Peyer's patch (tissue), 4 donors: ENCODE measurements at regions not wholly inside any gene's neighbourhood (a gene's known extent, or its start where the extent isn't known, plus 50 kb on each side); places are given as distances from the start of the nearest gene placed in this dataset.

Source experiments
- DNase-seq, 3 donors: peaks; one replicate each; pipeline ENCODE4 v3.0.0-alpha.2; 2017 to 2019
- H3K27ac ChIP-seq, 4 donors: fragments of 200-600 bp; sonication (generic); one replicate each; pipeline ENCODE4 v1.5.1; 2016 to 2019
- H3K27me3 ChIP-seq, 2 donors: fragments of 200-600 bp; sonication (generic); one replicate each; pipeline ENCODE4 v1.5.1; 2019
- H3K36me3 ChIP-seq, 3 donors: fragments of 200-600 bp; sonication (generic); one replicate each; pipeline ENCODE4 v1.5.1; 2016 to 2019
- H3K4me1 ChIP-seq, 4 donors: fragments of 200-600 bp; sonication (generic); one replicate each; pipeline ENCODE4 v1.5.1; 2016 to 2019
- H3K4me3 ChIP-seq, 4 donors: fragments of 200-600 bp; sonication (generic); 1 replicate in 3 of 4; 2 replicates in 1 of 4; pipeline ENCODE4 v1.5.1; 2016 to 2019; ENCODE audit warnings: mild to moderate bottlenecking in 1 of 4
- H3K9me3 ChIP-seq, 4 donors: fragments of 200-600 bp; sonication (generic); one replicate each; pipeline ENCODE4 v1.5.1; 2016 to 2019; ENCODE audit warnings: mild to moderate bottlenecking in 1 of 4
- CTCF ChIP-seq, 6 experiments: fragments of 450-650 bp in 4 of 6; fragments of 200-600 bp in 2 of 6; sonication (generic) in 1 of 6; IDR thresholded peaks; one replicate each; pipeline ENCODE4 v1.5.1; 2017 to 2019; ENCODE audit warnings: antibody characterized with exemption in 6 of 6, mild to moderate bottlenecking in 3 of 6, moderate library complexity in 1 of 6
- POLR2A ChIP-seq, 2 donors: fragments of 450-650 bp; IDR thresholded peaks; one replicate each; pipeline ENCODE4 v1.5.1; 2017; ENCODE audit warnings: antibody characterized with exemption in 2 of 2, mild to moderate bottlenecking in 2 of 2, moderate library complexity in 2 of 2

GRCh38 chr15:61668444-61668843, 391.8 kb downstream of the VPS13C start:
- Histone ChIP-seq H3K27ac (no peak overlapping the region), H3K36me3 (no peaks in the 10 kb centered on the region), H3K27me3 (no peaks in the 10 kb centered on the region), H3K9me3 (no peaks in the 10 kb centered on the region), H3K4me1 (no peaks in the 10 kb centered on the region), H3K4me3 (no peak overlapping the region)
- DNase-seq, result no peak
- no peak for TF ChIP-seq CTCF (IDR thresholded peaks at IDR 0.05)

DNA sequence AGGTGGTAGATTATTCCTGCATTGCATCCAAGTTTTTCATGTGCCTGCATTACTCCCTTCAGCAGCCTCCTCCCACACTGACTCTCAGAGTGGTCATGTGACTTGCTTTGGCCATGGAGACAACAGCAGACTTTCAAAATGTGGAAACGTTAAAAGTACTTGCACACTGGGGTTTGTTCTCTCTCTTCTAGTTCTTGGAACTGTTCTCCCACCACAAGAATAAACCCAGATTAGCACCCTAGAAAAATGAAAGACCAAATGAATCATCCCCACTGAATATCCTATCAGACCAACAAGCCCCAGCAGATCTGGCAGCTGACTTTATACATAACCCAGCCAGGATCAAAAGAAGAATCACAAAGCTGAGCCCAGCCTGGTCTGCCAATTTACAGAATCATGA, 398.5 kb downstream of the VPS13C start:
- H3K27ac ChIP-seq, result no peak overlapping the region
- no peaks in the 10 kb centered on the region for H3K9me3 ChIP-seq
- H3K4me1 ChIP-seq, result no peaks in the 10 kb centered on the region
- DNase-seq, result no peak
- H3K36me3 ChIP-seq, result no peaks in the 10 kb centered on the region
- no peaks in the 10 kb centered on the region for H3K27me3 ChIP-seq
- TF ChIP-seq POLR2A (IDR thresholded peaks at IDR 0.05) (no peak), CTCF (IDR thresholded peaks at IDR 0.05) (no peak)
- H3K4me3 ChIP-seq, result no peak overlapping the region

- H3K27ac ChIP-seq, result peak overlapping the region in 1 of 4 donors; percentile 14
- no peaks in the 10 kb centered on the region for H3K36me3 ChIP-seq
- no peaks in the 10 kb centered on the region for H3K9me3 ChIP-seq
- no peak overlapping the region for H3K4me3 ChIP-seq
- no peaks in the 10 kb centered on the region for H3K27me3 ChIP-seq
- no peaks in the 10 kb centered on the region for H3K4me1 ChIP-seq
- no peak for DNase-seq
- TF ChIP-seq POLR2A (IDR thresholded peaks at IDR 0.05) (no peak), CTCF (IDR thresholded peaks at IDR 0.05) (no peak)
These were observed 399.7 kb downstream of the VPS13C start for GRCh38 chr15:61660579-61660978.

DNA sequence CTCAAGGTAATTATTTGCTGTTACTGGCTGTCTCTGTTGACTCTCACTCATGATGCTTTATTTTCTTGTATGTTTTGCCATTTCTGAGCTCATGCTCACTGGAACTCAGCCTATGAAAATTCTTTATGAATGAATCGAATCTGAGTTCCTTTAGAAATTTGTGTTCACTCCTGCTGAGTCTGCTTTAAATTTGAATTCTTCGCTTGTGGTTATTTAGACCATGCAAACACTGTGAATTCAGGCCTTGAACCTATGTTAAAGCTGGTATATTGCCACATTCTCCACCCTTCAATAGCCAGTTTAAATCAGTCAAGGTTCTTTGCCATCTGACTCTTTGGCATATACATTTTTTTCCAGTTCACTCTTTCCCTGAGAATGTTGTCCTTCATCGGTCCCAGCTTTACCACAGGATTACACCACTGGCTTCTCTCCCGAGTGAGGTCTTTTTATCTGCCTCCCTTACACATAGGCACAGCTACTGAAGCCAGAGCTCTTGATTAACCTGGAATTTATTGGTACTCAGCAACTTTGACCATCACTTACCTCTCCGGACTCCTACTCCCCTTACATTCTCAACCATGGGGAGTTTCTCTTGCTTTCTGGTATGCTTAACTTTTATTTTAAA, 400.6 kb downstream of the VPS13C start:
- no peak for DNase-seq
- H3K4me1 ChIP-seq, result no peaks in the 10 kb centered on the region
- no peaks in the 10 kb centered on the region for H3K9me3 ChIP-seq
- no peaks in the 10 kb centered on the region for H3K36me3 ChIP-seq
- no peaks in the 10 kb centered on the region for H3K27me3 ChIP-seq
- no peak overlapping the region for H3K4me3 ChIP-seq
- no peak overlapping the region for H3K27ac ChIP-seq
- TF ChIP-seq CTCF (IDR thresholded peaks at IDR 0.05) (no peak), POLR2A (IDR thresholded peaks at IDR 0.05) (no peak)

DNA sequence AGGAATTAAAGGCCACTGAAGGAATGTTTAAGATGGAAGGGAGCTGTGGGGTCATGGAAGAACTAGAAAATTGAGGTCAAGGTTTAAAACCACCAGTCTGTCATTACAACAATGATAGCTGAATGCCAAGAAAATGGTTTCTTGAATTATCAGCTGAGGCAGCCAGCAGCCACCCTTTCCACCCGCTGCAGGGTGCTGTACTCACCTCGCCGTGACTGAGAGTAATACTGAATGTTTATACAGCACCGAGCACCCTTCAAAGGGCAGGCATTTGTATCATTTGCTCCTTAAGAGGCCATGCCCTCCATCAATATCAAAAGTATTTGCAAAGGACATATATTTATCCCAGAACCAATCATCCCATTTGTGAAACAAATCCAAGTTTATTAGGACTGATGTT, 402.8 kb downstream of the VPS13C start:
- TF ChIP-seq POLR2A (IDR thresholded peaks at IDR 0.05), result no peak
- no peak for TF ChIP-seq CTCF (IDR thresholded peaks at IDR 0.05)
- H3K4me1 ChIP-seq, result no peaks in the 10 kb centered on the region
- no peak overlapping the region for H3K4me3 ChIP-seq
- DNase-seq, result no peak
- H3K9me3 ChIP-seq, result no peaks in the 10 kb centered on the region
- H3K27ac ChIP-seq, result no peak overlapping the region
- H3K27me3 ChIP-seq, result no peaks in the 10 kb centered on the region
- H3K36me3 ChIP-seq, result no peaks in the 10 kb centered on the region

DNA sequence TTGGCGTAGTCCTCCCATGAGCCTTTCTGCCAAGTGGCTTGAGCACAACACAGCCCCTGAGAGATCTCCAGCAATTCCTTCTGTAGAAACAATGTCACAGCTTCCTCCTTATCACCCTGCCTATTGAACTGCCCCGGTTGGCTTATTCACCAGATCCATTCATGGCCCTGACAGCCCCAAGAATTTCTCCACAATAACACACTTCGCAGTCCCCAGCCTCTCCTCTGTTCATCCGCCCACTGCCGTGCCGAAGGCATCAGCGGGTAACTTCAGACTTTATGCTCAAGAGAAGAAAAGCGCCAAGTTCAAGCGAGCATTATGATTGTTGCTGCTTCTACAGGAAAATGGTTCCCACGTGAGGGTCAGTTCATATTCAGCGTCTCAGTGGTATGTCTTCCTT, 403.9 kb downstream of the VPS13C start:
- Histone ChIP-seq H3K27ac (no peak overlapping the region), H3K27me3 (no peaks in the 10 kb centered on the region), H3K4me1 (no peaks in the 10 kb centered on the region), H3K36me3 (no peaks in the 10 kb centered on the region), H3K9me3 (no peaks in the 10 kb centered on the region), H3K4me3 (no peak overlapping the region)
- TF ChIP-seq CTCF (IDR thresholded peaks at IDR 0.05) (no peak), POLR2A (IDR thresholded peaks at IDR 0.05) (no peak)
- DNase-seq, result no peak
